ENCODE measurements at regions not wholly inside any gene's neighbourhood (a gene's known extent, or its start where the extent isn't known, plus 50 kb on each side); places are given as distances from the start of the nearest gene placed in this dataset.
"Not testable (repeated sequence)": the region's sequence is repeated elsewhere in the genome, so short reads cannot be mapped to it uniquely, and the experiment has no call there.

GRCh38 chrX:5695971-5696370 is 532.7 kb downstream of the NLGN4X start:
- no peak for DNase-seq

- no peak for DNase-seq
Measured at GRCh38 chrX:5683996-5684395, 544.7 kb downstream of the NLGN4X start.

GRCh38 chrX:5681159-5681558 is 547.5 kb downstream of the NLGN4X start:
- peak; percentile 43 for DNase-seq

- DNase-seq: no peak
Measured at GRCh38 chrX:5674036-5674435, 554.6 kb downstream of the NLGN4X start.

- no peak for DNase-seq
Measured at GRCh38 chrX:5672099-5672498, 556.6 kb downstream of the NLGN4X start.

- not testable (repeated sequence) for DNase-seq
Measured at GRCh38 chrX:5666689-5667088, 562.0 kb downstream of the NLGN4X start.

GRCh38 chrX:5656544-5656943 is 572.1 kb downstream of the NLGN4X start:
- no peak for DNase-seq

GRCh38 chrX:5650904-5651303 is 577.8 kb downstream of the NLGN4X start:
- DNase-seq: no peak

- DNase-seq: no peak
Measured at GRCh38 chrX:5648941-5649568, 579.6 kb downstream of the NLGN4X start.

- no peak for DNase-seq
Measured at GRCh38 chrX:5646818-5647217, 581.8 kb downstream of the NLGN4X start.

GRCh38 chrX:5644776-5645175 is 583.9 kb downstream of the NLGN4X start:
- DNase-seq: no peak

GRCh38 chrX:5640071-5640470 is 588.6 kb downstream of the NLGN4X start:
- DNase-seq: no peak

- no peak for DNase-seq
Measured at GRCh38 chrX:5638572-5638971, 590.1 kb downstream of the NLGN4X start.

- no peak for DNase-seq
Measured at GRCh38 chrX:5632887-5633286, 595.8 kb downstream of the NLGN4X start.

- no peak for DNase-seq
Measured at GRCh38 chrX:5632061-5632614, 596.5 kb downstream of the NLGN4X start.

- DNase-seq: no peak
Measured at GRCh38 chrX:5617666-5618065, 611.0 kb downstream of the NLGN4X start.

- DNase-seq: no peak
Measured at GRCh38 chrX:5595570-5595969, 633.1 kb downstream of the NLGN4X start.

GRCh38 chrX:5586726-5587125 is 641.9 kb downstream of the NLGN4X start:
- DNase-seq: no peak

GRCh38 chrX:5575407-5575806 is 653.3 kb downstream of the NLGN4X start:
- DNase-seq: no peak

- no peak for DNase-seq
Measured at GRCh38 chrX:5568934-5569333, 659.7 kb downstream of the NLGN4X start.

GRCh38 chrX:5559386-5559785 is 669.3 kb downstream of the NLGN4X start:
- no peak for DNase-seq

GRCh38 chrX:5549512-5549911 is 679.2 kb downstream of the NLGN4X start:
- no peak for DNase-seq

GRCh38 chrX:5537098-5537497 is 691.6 kb downstream of the NLGN4X start:
- DNase-seq: no peak

- no peak for DNase-seq
Measured at GRCh38 chrX:5536261-5536660, 692.4 kb downstream of the NLGN4X start.

- no peak for DNase-seq
Measured at GRCh38 chrX:5528057-5528456, 700.6 kb downstream of the NLGN4X start.
